Small intestine (tissue), 7 donors: ENCODE measurements at regions not wholly inside any gene's neighbourhood (a gene's known extent, or its start where the extent isn't known, plus 50 kb on each side); places are given as distances from the start of the nearest gene placed in this dataset.
A peak's percentile ranks its signal among the peaks of the same experiment; 100 is the strongest.

Source experiments
- DNase-seq, 2 donors: peaks; one replicate each; pipeline versions ENCODE4 v3.0.0 to v3.0.0-alpha.2; 2013
- FAIRE-seq: peaks from 2 replicates; lab custom pipeline; 2012; peaks lifted over from hg19 to GRCh38; lab: Jason Lieb, UNC
- H3K27ac ChIP-seq, 3 donors: one replicate each; pipeline ENCODE4 v1.5.1; 2013; ENCODE audit warnings: low read length in 2 of 3, mild to moderate bottlenecking in 2 of 3, control low read depth in 1 of 3, inconsistent platforms in 1 of 3, low read depth in 1 of 3, moderate library complexity in 1 of 3
- H3K27me3 ChIP-seq, 3 donors: one replicate each; pipeline ENCODE4 v1.6.1; 2013; ENCODE audit warnings: low read length in 3 of 3, inconsistent platforms in 1 of 3; ENCODE audit not compliant: control insufficient read depth in 3 of 3, insufficient read depth in 3 of 3
- H3K36me3 ChIP-seq, 3 donors: one replicate each; pipeline ENCODE4 v1.6.1; 2013; ENCODE audit warnings: low read length in 3 of 3, inconsistent platforms in 1 of 3, low read depth in 1 of 3, mild to moderate bottlenecking in 1 of 3, moderate library complexity in 1 of 3; ENCODE audit not compliant: control insufficient read depth in 3 of 3, insufficient read depth in 2 of 3
- H3K4me1 ChIP-seq, 3 donors: one replicate each; pipeline ENCODE4 v1.6.1; 2013; ENCODE audit warnings: low read length in 2 of 3, inconsistent platforms in 1 of 3, low read depth in 1 of 3, mild to moderate bottlenecking in 1 of 3, moderate library complexity in 1 of 3; ENCODE audit not compliant: control insufficient read depth in 3 of 3, insufficient read depth in 2 of 3
- H3K4me3 ChIP-seq, 3 donors: one replicate each; pipeline ENCODE4 v1.5.1; 2013; ENCODE audit warnings: low read length in 3 of 3, control low read depth in 1 of 3, inconsistent platforms in 1 of 3, low read depth in 1 of 3, mild to moderate bottlenecking in 1 of 3, moderate library complexity in 1 of 3
- H3K9me3 ChIP-seq, 2 donors: one replicate each; pipeline ENCODE4 v1.6.1; 2013; ENCODE audit warnings: low read depth in 1 of 2, low read length in 1 of 2; ENCODE audit not compliant: control insufficient read depth in 2 of 2, insufficient read depth in 1 of 2
- WGBS, 3 donors: extraction: QIAGEN DNeasy Blood & Tissue Kit; methylation state at CpG; one replicate each; pipeline ENCODE4 v1.1.7; 2013; 5-methylcytosine and 5-hydroxymethylcytosine counted together
- donor health status: healthy with polysubstance abuse.
- donor health status: control.
- donor health status: control.
- donor health status: Bipolar disorder and iron deficiency.
- donor health status: healthy.

GRCh38 chr6:56761651-56762050 lies 119.0 kb upstream of the DST start:
- H3K9me3 ChIP-seq = peaks cover 0 to 3% of the 10 kb centered on the region in 2 donors
- H3K36me3 ChIP-seq = no peaks in the 10 kb centered on the region
- H3K4me3 ChIP-seq = no peak overlapping the region
- WGBS, 3 donors = 74 to 88% (median 75%) methylated on average over 1 of the region's 1 CpG
- DNase-seq = no peak
- H3K27ac ChIP-seq = no peak overlapping the region
- H3K4me1 ChIP-seq = peaks cover 0 to 7% (median 0%) of the 10 kb centered on the region in 3 donors
- FAIRE-seq = no peak
- no peaks in the 10 kb centered on the region for H3K27me3 ChIP-seq

GRCh38 chr6:56760842-56761241 lies 118.2 kb upstream of the DST start:
- Histone ChIP-seq H3K27me3 (no peaks in the 10 kb centered on the region), H3K4me3 (no peak overlapping the region), H3K36me3 (no peaks in the 10 kb centered on the region), H3K9me3 (peaks cover 0 to 3% of the 10 kb centered on the region in 2 donors), H3K4me1 (peaks cover 0 to 13% (median 0%) of the 10 kb centered on the region in 3 donors), H3K27ac (no peak overlapping the region)
- 47 to 58% (median 50%) methylated on average over 1 of the region's 1 CpG for WGBS, 3 donors
- no peak for DNase-seq
- no peak for FAIRE-seq

DNA sequence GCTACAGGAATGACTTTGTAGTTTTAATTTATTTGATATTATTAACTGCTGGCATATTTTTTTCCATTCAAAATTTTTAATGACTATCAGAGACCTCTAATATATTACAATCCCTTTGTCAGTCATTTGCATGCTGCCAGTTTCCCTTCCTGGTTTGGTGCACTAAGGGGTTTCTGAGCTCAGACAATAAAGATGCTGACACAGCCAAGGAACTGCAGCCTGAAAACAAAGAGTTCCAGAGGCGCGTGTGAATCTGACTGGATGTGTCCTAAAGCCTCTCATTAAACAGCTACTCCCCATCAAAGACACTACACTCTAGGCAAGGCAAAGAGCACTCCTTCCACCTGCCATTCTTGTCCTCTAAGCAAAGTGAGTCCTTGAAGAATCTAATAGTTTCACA lies 116.8 kb upstream of the DST start:
- H3K36me3 ChIP-seq = no peaks in the 10 kb centered on the region
- peaks cover 0 to 3% of the 10 kb centered on the region in 2 donors for H3K9me3 ChIP-seq
- 68 to 89% (median 82%) methylated on average over 2 of the region's 2 CpGs for WGBS, 3 donors
- no peak overlapping the region for H3K4me3 ChIP-seq
- peaks cover 0 to 15% (median 0%) of the 10 kb centered on the region in 3 donors for H3K4me1 ChIP-seq
- H3K27ac ChIP-seq = no peak overlapping the region
- no peak for DNase-seq
- no peaks in the 10 kb centered on the region for H3K27me3 ChIP-seq
- FAIRE-seq = no peak

DNA sequence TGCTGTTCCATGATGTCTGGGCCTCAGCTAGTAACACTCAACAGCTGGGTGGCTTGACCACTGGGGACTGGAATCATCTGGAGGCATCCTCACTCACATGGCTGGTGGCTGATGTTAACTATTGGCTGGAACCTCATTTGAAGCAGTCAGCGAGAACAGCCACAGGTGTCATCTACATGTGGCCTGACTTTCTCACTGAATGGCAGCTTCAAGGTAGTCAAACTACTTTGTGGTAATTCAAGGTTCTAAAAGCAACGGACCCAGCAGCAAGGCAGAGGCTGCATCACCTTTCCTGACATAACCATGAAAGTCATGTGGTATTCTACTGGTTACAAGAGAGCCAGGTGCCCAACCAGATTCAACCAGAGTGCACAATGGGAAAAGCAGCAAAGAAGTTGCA lies 115.9 kb upstream of the DST start:
- FAIRE-seq = no peak
- Histone ChIP-seq H3K4me3 (no peak overlapping the region), H3K27ac (no peak overlapping the region), H3K27me3 (no peaks in the 10 kb centered on the region), H3K36me3 (no peaks in the 10 kb centered on the region), H3K9me3 (peaks cover 0 to 3% of the 10 kb centered on the region in 2 donors), H3K4me1 (peaks cover 0 to 15% (median 0%) of the 10 kb centered on the region in 3 donors)
- DNase-seq = no peak
- WGBS, 3 donors = 73 to 85% (median 81%) methylated on average over 2 of the region's 2 CpGs

DNA sequence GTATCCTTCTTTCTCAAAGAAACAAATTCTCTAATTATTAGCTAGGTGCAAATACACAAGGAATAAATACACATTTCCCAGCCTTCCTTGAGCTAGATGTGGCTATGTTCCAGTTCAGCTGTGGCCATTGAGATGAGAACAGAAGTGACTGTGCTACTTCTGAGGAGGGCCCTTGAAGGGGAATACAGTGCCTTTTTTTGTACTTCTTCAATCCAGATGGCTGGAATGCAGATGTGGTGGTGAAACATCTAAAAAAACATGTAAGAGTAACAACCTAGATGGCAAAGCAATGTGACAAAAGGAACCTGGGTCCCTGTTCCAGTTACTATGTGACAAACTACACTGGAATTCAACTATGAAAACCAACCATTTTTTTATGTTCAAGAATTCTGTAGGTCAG lies 115.4 kb upstream of the DST start:
- H3K9me3 ChIP-seq = peaks cover 0 to 3% of the 10 kb centered on the region in 2 donors
- H3K36me3 ChIP-seq = no peaks in the 10 kb centered on the region
- no peaks in the 10 kb centered on the region for H3K27me3 ChIP-seq
- no peak for FAIRE-seq
- H3K4me3 ChIP-seq = no peak overlapping the region
- H3K27ac ChIP-seq = no peak overlapping the region
- no peak for DNase-seq
- H3K4me1 ChIP-seq = peaks cover 0 to 15% (median 0%) of the 10 kb centered on the region in 3 donors

GRCh38 chr6:56757588-56757984 lies 114.9 kb upstream of the DST start:
- Histone ChIP-seq H3K27me3 (no peaks in the 10 kb centered on the region), H3K36me3 (no peaks in the 10 kb centered on the region), H3K27ac (no peak overlapping the region), H3K4me3 (no peak overlapping the region), H3K9me3 (peaks cover 0 to 3% of the 10 kb centered on the region in 2 donors), H3K4me1 (peaks cover 0 to 15% (median 0%) of the 10 kb centered on the region in 3 donors)
- FAIRE-seq (no peak), DNase-seq (peak; percentile 31 to 70)
- 27 to 38% (median 36%) methylated on average over 1 of the region's 1 CpG for WGBS, 3 donors

- FAIRE-seq (no peak), DNase-seq (peak in 1 of 2 donors; percentile 18)
- H3K4me1 ChIP-seq = peaks cover 0 to 15% (median 0%) of the 10 kb centered on the region in 3 donors
Measured at GRCh38 chr6:56756791-56757587, 114.3 kb upstream of the DST start.

GRCh38 chr6:56756219-56756789 lies 113.6 kb upstream of the DST start:
- no peak overlapping the region for H3K27ac ChIP-seq
- FAIRE-seq = no peak
- 40 to 47% (median 41%) methylated on average over 4 of the region's 4 CpGs for WGBS, 3 donors

More at GRCh38 chr6:56756791-56757587, 114.3 kb upstream of the DST start:
- no peak overlapping the region for H3K4me3 ChIP-seq
- WGBS, 3 donors = 47 to 81% (median 61%) methylated on average over 1 of the region's 1 CpG
- H3K27ac ChIP-seq = no peak overlapping the region
- no peaks in the 10 kb centered on the region for H3K27me3 ChIP-seq
- H3K9me3 ChIP-seq = peaks cover 0 to 3% of the 10 kb centered on the region in 2 donors
- H3K36me3 ChIP-seq = no peaks in the 10 kb centered on the region

More at GRCh38 chr6:56756219-56756789, 113.6 kb upstream of the DST start:
- Histone ChIP-seq H3K4me3 (no peak overlapping the region), H3K27me3 (no peaks in the 10 kb centered on the region), H3K4me1 (peaks cover 0 to 15% (median 0%) of the 10 kb centered on the region in 3 donors), H3K36me3 (no peaks in the 10 kb centered on the region), H3K9me3 (peaks cover 0 to 3% of the 10 kb centered on the region in 2 donors)
- DNase-seq = no peak
